ENCODE measurements at regions not wholly inside any gene's neighbourhood (a gene's known extent, or its start where the extent isn't known, plus 50 kb on each side); places are given as distances from the start of the nearest gene placed in this dataset.

DNA sequence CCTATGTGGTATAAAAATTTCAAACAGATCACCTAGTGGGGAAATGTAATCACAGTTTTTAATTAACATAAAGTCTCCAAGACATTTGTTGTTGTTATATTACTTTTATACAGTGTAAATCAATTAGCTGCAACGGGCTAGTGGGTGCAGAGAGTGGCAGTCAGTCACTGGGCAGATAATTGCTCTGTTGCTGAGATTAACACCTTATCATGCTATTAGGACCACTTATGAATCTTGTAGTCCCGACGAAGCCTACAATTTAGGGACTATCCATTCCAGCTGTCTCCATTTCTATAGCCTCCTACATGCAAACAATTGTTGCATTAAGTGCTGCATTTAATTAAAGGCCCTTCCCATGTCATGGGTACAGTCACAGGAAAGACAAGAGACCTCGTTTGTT lies 158.9 kb upstream of the PROX1 start:
- no peak overlapping the region for H3K4me3 ChIP-seq (ENCODE audit: low read length)
- no peak overlapping the region for H2AFZ ChIP-seq (ENCODE audit: low read length)
- H3K79me2 ChIP-seq (ENCODE audit: low read length): no peaks in the 10 kb centered on the region
- DNase-seq: no peak
- no peaks in the 10 kb centered on the region for H3K36me3 ChIP-seq (replicated peaks; ENCODE audit: insufficient read depth, low read length)
- TF ChIP-seq EZH2phosphoT487 (IDR thresholded peaks at IDR 0.05; ENCODE audit: low read length) (no peak), CTCF (IDR thresholded peaks at IDR 0.05; ENCODE audit: low read length) (no peak), EZH2 (optimal IDR thresholded peaks at IDR 0.05; ENCODE audit: low read depth, low read length) (no peak)
- no peak overlapping the region for H3K27ac ChIP-seq (ENCODE audit: low read length)
- H3K27me3 ChIP-seq (replicated peaks; ENCODE audit: insufficient read depth, low read length): no peaks in the 10 kb centered on the region
- no peak overlapping the region for H3K9ac ChIP-seq (ENCODE audit: low read length)
- H4K20me1 ChIP-seq (ENCODE audit: insufficient read depth, low read length): no peaks in the 10 kb centered on the region
- H3F3A ChIP-seq (ENCODE audit: insufficient read depth, low read length): no peaks in the 10 kb centered on the region
- H3K4me1 ChIP-seq (ENCODE audit: low read length): no peaks in the 10 kb centered on the region
- H3K4me2 ChIP-seq (ENCODE audit: low read depth, low read length): no peak overlapping the region
- no peaks in the 10 kb centered on the region for H3K9me3 ChIP-seq (replicated peaks; ENCODE audit: insufficient read depth, low read length)
- no peaks in the 10 kb centered on the region for H3K9me2 ChIP-seq (replicated peaks; ENCODE audit: insufficient read depth, low read length)

- Histone ChIP-seq H3K79me2 (ENCODE audit: low read length) (no peaks in the 10 kb centered on the region), H3F3A (ENCODE audit: insufficient read depth, low read length) (no peaks in the 10 kb centered on the region), H3K4me1 (ENCODE audit: low read length) (no peaks in the 10 kb centered on the region), H3K27ac (ENCODE audit: low read length) (no peak overlapping the region), H3K4me3 (ENCODE audit: low read length) (no peak overlapping the region), H3K9me3 (replicated peaks; ENCODE audit: insufficient read depth, low read length) (no peaks in the 10 kb centered on the region), H3K9me2 (replicated peaks; ENCODE audit: insufficient read depth, low read length) (no peaks in the 10 kb centered on the region), H4K20me1 (ENCODE audit: insufficient read depth, low read length) (no peaks in the 10 kb centered on the region), H2AFZ (ENCODE audit: low read length) (no peak overlapping the region), H3K9ac (ENCODE audit: low read length) (no peak overlapping the region), H3K4me2 (ENCODE audit: low read depth, low read length) (no peak overlapping the region), H3K36me3 (replicated peaks; ENCODE audit: insufficient read depth, low read length) (no peaks in the 10 kb centered on the region), H3K27me3 (replicated peaks; ENCODE audit: insufficient read depth, low read length) (no peaks in the 10 kb centered on the region)
- DNase-seq: no peak
- TF ChIP-seq EZH2phosphoT487 (IDR thresholded peaks at IDR 0.05; ENCODE audit: low read length): no peak
- no peak for TF ChIP-seq CTCF (IDR thresholded peaks at IDR 0.05; ENCODE audit: low read length)
- no peak for TF ChIP-seq EZH2 (optimal IDR thresholded peaks at IDR 0.05; ENCODE audit: low read depth, low read length)
These were observed 158.0 kb upstream of the PROX1 start for GRCh38 chr1:213829780-213830179.

DNA sequence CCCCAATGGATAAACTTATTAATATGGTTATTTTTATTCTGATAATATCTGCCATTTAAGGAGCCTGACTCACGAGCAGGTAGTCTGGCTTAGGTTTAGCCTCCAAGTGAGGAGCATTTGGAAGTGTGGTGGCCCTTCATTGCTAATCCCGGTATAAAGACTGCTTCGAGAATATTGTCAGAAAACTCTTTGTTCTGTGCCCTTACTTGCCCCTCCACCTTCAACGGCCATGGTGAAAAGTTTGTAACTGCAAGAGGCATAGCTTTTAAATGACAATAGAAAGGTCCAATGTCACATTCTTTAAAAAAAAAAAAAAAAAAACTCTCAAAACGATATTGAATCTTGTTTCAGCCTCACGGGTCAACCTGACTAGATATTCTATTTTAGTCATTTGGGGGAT lies 157.4 kb upstream of the PROX1 start:
- no peaks in the 10 kb centered on the region for H3K9me2 ChIP-seq (replicated peaks; ENCODE audit: insufficient read depth, low read length)
- no peak overlapping the region for H3K4me2 ChIP-seq (ENCODE audit: low read depth, low read length)
- no peaks in the 10 kb centered on the region for H3K4me1 ChIP-seq (ENCODE audit: low read length)
- TF ChIP-seq EZH2phosphoT487 (IDR thresholded peaks at IDR 0.05; ENCODE audit: low read length): no peak
- no peak for TF ChIP-seq EZH2 (optimal IDR thresholded peaks at IDR 0.05; ENCODE audit: low read depth, low read length)
- TF ChIP-seq CTCF (IDR thresholded peaks at IDR 0.05; ENCODE audit: low read length): no peak
- no peak overlapping the region for H3K4me3 ChIP-seq (ENCODE audit: low read length)
- no peak overlapping the region for H3K27ac ChIP-seq (ENCODE audit: low read length)
- no peak overlapping the region for H3K9ac ChIP-seq (ENCODE audit: low read length)
- H3K9me3 ChIP-seq (replicated peaks; ENCODE audit: insufficient read depth, low read length): no peaks in the 10 kb centered on the region
- H3K36me3 ChIP-seq (replicated peaks; ENCODE audit: insufficient read depth, low read length): no peaks in the 10 kb centered on the region
- no peaks in the 10 kb centered on the region for H3K27me3 ChIP-seq (replicated peaks; ENCODE audit: insufficient read depth, low read length)
- no peaks in the 10 kb centered on the region for H3K79me2 ChIP-seq (ENCODE audit: low read length)
- H3F3A ChIP-seq (ENCODE audit: insufficient read depth, low read length): no peaks in the 10 kb centered on the region
- H4K20me1 ChIP-seq (ENCODE audit: insufficient read depth, low read length): no peaks in the 10 kb centered on the region
- H2AFZ ChIP-seq (ENCODE audit: low read length): no peak overlapping the region
- no peak for DNase-seq

Measured in MM.1S (cell line).